ENCODE measurements at regions not wholly inside any gene's neighbourhood (a gene's known extent, or its start where the extent isn't known, plus 50 kb on each side); places are given as distances from the start of the nearest gene placed in this dataset.

DNA sequence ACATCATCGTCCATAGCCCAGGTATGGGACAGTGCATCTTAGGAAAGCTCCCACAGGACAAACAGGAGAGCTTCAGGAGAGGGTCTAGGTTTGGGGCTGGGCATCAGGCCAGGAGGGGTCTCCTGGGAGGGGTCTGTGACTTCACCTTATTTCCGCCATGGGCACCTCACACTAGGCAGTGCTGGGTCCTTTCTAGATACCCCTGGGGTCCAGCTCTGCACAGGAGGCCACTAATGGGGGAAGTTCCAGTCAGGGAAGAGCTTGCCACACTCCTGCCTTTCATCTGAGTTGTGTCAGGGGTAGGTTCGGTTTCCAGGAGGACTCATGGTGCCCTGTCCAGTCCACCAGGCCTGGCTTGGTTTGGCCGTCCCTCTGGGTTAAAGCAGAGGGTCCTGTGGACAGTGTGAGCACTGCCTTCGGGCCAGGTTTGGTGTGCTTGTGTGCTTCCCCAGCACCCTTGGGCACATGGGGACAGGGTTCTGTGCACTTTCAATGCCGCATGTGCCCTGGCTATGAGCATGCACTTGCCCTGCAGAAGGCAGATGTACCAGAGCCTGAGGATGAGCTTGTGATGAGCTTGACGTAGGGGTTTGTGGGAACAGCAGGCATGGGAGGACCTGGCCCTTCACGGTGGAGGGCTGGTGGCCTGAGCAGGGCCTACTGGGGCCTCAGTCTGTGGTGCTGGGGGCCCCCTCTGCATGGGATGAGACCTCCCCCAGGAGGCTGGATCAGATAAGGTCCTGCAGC is 377.7 kb upstream of the NUPR2 start:
- TF ChIP-seq, protein P1, sequence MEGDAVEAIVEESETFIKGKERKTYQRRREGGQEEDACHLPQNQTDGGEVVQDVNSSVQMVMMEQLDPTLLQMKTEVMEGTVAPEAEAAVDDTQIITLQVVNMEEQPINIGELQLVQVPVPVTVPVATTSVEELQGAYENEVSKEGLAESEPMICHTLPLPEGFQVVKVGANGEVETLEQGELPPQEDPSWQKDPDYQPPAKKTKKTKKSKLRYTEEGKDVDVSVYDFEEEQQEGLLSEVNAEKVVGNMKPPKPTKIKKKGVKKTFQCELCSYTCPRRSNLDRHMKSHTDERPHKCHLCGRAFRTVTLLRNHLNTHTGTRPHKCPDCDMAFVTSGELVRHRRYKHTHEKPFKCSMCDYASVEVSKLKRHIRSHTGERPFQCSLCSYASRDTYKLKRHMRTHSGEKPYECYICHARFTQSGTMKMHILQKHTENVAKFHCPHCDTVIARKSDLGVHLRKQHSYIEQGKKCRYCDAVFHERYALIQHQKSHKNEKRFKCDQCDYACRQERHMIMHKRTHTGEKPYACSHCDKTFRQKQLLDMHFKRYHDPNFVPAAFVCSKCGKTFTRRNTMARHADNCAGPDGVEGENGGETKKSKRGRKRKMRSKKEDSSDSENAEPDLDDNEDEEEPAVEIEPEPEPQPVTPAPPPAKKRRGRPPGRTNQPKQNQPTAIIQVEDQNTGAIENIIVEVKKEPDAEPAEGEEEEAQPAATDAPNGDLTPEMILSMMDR (conservative IDR thresholded peaks at IDR 0.05 in 1 of 2, IDR thresholded peaks at IDR 0.05 in 1 of 2; ENCODE audit: extremely low read depth in 1 of 2, insufficient read depth in 1 of 2, low read depth in 1 of 2, low read length in 2 of 2), result no peak
- no peak for TF ChIP-seq EZH2 (IDR thresholded peaks at IDR 0.05; ENCODE audit: borderline replicate concordance, low read length)
